ENCODE measurements at regions not wholly inside any gene's neighbourhood (a gene's known extent, or its start where the extent isn't known, plus 50 kb on each side); places are given as distances from the start of the nearest gene placed in this dataset.

- TF ChIP-seq CTCF (IDR thresholded peaks at IDR 0.05): no peak
- no peak for TF ChIP-seq POLR2A (IDR thresholded peaks at IDR 0.05)
- no peak for TF ChIP-seq EP300 (IDR thresholded peaks at IDR 0.05)
These were observed 150.9 kb downstream of the C16orf95 start for GRCh38 chr16:87166321-87166720.

Measured in ovary (tissue), 3 donors.